ENCODE measurements at regions not wholly inside any gene's neighbourhood (a gene's known extent, or its start where the extent isn't known, plus 50 kb on each side); places are given as distances from the start of the nearest gene placed in this dataset.

GRCh38 chr10:109306698-109307097 is 616.6 kb downstream of the XPNPEP1 start:
- 40% methylated on average over 5 of the region's 5 CpGs for WGBS
- Histone ChIP-seq H3K36me3 (ENCODE audit: control insufficient read depth in 4 of 4, insufficient read depth in 3 of 4, low read depth in 1 of 4, low read length in 3 of 4) (no peaks in the 10 kb centered on the region), H3K4me3 (ENCODE audit: low read depth in 1 of 3, low read length in 3 of 3) (no peak overlapping the region), H3K4me1 (ENCODE audit: control insufficient read depth in 4 of 4, insufficient read depth in 4 of 4, low read length in 3 of 4) (no peaks in the 10 kb centered on the region), H3K9me3 (ENCODE audit: control insufficient read depth in 4 of 4, low read length in 3 of 4) (no peaks in the 10 kb centered on the region), H3K9ac (ENCODE audit: low read depth in 1 of 2, low read length in 2 of 2) (no peak overlapping the region), H3K27me3 (ENCODE audit: control insufficient read depth in 4 of 4, insufficient read depth in 4 of 4, low read length in 3 of 4) (no peaks in the 10 kb centered on the region), H3K27ac (ENCODE audit: low read depth in 1 of 2, low read length in 2 of 2) (no peak overlapping the region)
- DNase-seq (ENCODE audit: low spot score), result no peak
- no peak for TF ChIP-seq RAD21 (IDR thresholded peaks at IDR 0.05)
- no peak for TF ChIP-seq FOXA2 (IDR thresholded peaks at IDR 0.05)
- TF ChIP-seq TAF1 (conservative IDR thresholded peaks at IDR 0.05), result no peak
- TF ChIP-seq HNF4A (conservative IDR thresholded peaks at IDR 0.05), result no peak
- no peak for TF ChIP-seq SP1 (IDR thresholded peaks at IDR 0.05)
- no peak for TF ChIP-seq JUND (IDR thresholded peaks at IDR 0.05)
- TF ChIP-seq EGR1 (IDR thresholded peaks at IDR 0.05; ENCODE audit: low read depth in 2 of 2), result no peak
- no peak for TF ChIP-seq YY1 (IDR thresholded peaks at IDR 0.05)
- no peak for TF ChIP-seq FOXA1 (IDR thresholded peaks at IDR 0.05)
- no peak for TF ChIP-seq RXRA (IDR thresholded peaks at IDR 0.05)
- TF ChIP-seq HNF4G (IDR thresholded peaks at IDR 0.05), result no peak
- TF ChIP-seq NR2F2 (IDR thresholded peaks at IDR 0.05), result no peak
- TF ChIP-seq ZBTB33 (IDR thresholded peaks at IDR 0.05), result no peak
- TF ChIP-seq, protein P1, sequence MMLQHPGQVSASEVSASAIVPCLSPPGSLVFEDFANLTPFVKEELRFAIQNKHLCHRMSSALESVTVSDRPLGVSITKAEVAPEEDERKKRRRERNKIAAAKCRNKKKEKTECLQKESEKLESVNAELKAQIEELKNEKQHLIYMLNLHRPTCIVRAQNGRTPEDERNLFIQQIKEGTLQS (IDR thresholded peaks at IDR 0.05), result no peak
- TF ChIP-seq, protein P2, sequence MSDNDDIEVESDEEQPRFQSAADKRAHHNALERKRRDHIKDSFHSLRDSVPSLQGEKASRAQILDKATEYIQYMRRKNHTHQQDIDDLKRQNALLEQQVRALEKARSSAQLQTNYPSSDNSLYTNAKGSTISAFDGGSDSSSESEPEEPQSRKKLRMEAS (IDR thresholded peaks at IDR 0.05), result no peak
- TF ChIP-seq GABPA (IDR thresholded peaks at IDR 0.05 in 1 of 2, conservative IDR thresholded peaks at IDR 0.05 in 1 of 2), result no peak
- TF ChIP-seq, protein P3, sequence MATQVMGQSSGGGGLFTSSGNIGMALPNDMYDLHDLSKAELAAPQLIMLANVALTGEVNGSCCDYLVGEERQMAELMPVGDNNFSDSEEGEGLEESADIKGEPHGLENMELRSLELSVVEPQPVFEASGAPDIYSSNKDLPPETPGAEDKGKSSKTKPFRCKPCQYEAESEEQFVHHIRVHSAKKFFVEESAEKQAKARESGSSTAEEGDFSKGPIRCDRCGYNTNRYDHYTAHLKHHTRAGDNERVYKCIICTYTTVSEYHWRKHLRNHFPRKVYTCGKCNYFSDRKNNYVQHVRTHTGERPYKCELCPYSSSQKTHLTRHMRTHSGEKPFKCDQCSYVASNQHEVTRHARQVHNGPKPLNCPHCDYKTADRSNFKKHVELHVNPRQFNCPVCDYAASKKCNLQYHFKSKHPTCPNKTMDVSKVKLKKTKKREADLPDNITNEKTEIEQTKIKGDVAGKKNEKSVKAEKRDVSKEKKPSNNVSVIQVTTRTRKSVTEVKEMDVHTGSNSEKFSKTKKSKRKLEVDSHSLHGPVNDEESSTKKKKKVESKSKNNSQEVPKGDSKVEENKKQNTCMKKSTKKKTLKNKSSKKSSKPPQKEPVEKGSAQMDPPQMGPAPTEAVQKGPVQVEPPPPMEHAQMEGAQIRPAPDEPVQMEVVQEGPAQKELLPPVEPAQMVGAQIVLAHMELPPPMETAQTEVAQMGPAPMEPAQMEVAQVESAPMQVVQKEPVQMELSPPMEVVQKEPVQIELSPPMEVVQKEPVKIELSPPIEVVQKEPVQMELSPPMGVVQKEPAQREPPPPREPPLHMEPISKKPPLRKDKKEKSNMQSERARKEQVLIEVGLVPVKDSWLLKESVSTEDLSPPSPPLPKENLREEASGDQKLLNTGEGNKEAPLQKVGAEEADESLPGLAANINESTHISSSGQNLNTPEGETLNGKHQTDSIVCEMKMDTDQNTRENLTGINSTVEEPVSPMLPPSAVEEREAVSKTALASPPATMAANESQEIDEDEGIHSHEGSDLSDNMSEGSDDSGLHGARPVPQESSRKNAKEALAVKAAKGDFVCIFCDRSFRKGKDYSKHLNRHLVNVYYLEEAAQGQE (IDR thresholded peaks at IDR 0.05), result no peak
- TF ChIP-seq, protein P4, sequence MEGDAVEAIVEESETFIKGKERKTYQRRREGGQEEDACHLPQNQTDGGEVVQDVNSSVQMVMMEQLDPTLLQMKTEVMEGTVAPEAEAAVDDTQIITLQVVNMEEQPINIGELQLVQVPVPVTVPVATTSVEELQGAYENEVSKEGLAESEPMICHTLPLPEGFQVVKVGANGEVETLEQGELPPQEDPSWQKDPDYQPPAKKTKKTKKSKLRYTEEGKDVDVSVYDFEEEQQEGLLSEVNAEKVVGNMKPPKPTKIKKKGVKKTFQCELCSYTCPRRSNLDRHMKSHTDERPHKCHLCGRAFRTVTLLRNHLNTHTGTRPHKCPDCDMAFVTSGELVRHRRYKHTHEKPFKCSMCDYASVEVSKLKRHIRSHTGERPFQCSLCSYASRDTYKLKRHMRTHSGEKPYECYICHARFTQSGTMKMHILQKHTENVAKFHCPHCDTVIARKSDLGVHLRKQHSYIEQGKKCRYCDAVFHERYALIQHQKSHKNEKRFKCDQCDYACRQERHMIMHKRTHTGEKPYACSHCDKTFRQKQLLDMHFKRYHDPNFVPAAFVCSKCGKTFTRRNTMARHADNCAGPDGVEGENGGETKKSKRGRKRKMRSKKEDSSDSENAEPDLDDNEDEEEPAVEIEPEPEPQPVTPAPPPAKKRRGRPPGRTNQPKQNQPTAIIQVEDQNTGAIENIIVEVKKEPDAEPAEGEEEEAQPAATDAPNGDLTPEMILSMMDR (IDR thresholded peaks at IDR 0.05; ENCODE audit: low read depth, low read length, missing input control), result no peak

Data from liver (tissue), 8 donors.